Peyer's patch (tissue), 4 donors: ENCODE measurements at regions not wholly inside any gene's neighbourhood (a gene's known extent, or its start where the extent isn't known, plus 50 kb on each side); places are given as distances from the start of the nearest gene placed in this dataset.

Source experiments
- POLR2A ChIP-seq, 2 donors: fragments of 450-650 bp; IDR thresholded peaks; one replicate each; pipeline ENCODE4 v1.5.1; 2017; ENCODE audit warnings: antibody characterized with exemption in 2 of 2, mild to moderate bottlenecking in 2 of 2, moderate library complexity in 2 of 2
- TF ChIP-seq, protein P1 (sequence below), 6 experiments: fragments of 450-650 bp in 4 of 6; fragments of 200-600 bp in 2 of 6; sonication (generic) in 1 of 6; IDR thresholded peaks; one replicate each; pipeline ENCODE4 v1.5.1; 2017 to 2019; ENCODE audit warnings: antibody characterized with exemption in 6 of 6, mild to moderate bottlenecking in 3 of 6, moderate library complexity in 1 of 6

DNA sequence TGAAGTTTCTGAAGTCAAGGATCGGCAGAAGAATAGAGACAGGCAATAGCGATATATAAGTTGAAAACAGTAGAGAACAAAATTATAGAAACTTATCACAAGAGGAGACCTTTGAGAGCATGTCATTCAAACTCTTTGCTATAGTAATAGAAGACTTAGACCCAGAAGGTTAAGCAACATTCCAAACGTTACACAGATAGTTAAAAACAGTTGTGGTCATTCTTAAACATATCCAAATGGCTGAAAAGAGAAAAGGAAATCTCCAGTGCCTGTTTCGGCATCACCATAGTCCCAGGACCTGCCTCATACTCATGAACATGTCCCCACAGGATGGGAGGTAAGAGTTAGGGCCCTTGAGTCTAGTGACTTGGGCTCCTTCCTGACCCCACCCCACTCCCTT lies 258.1 kb upstream of the NOCT start:
- TF ChIP-seq, protein P1, sequence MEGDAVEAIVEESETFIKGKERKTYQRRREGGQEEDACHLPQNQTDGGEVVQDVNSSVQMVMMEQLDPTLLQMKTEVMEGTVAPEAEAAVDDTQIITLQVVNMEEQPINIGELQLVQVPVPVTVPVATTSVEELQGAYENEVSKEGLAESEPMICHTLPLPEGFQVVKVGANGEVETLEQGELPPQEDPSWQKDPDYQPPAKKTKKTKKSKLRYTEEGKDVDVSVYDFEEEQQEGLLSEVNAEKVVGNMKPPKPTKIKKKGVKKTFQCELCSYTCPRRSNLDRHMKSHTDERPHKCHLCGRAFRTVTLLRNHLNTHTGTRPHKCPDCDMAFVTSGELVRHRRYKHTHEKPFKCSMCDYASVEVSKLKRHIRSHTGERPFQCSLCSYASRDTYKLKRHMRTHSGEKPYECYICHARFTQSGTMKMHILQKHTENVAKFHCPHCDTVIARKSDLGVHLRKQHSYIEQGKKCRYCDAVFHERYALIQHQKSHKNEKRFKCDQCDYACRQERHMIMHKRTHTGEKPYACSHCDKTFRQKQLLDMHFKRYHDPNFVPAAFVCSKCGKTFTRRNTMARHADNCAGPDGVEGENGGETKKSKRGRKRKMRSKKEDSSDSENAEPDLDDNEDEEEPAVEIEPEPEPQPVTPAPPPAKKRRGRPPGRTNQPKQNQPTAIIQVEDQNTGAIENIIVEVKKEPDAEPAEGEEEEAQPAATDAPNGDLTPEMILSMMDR (IDR thresholded peaks at IDR 0.05): no peak
- no peak for TF ChIP-seq POLR2A (IDR thresholded peaks at IDR 0.05)
